Mucosa of descending colon (tissue), 3 donors: ENCODE measurements at regions not wholly inside any gene's neighbourhood (a gene's known extent, or its start where the extent isn't known, plus 50 kb on each side); places are given as distances from the start of the nearest gene placed in this dataset.
"Not testable (repeated sequence)": the region's sequence is repeated elsewhere in the genome, so short reads cannot be mapped to it uniquely, and the experiment has no call there.

Experiments
- ATAC-seq: fragments of 200-7000 bp; cut with Tn5 transposase; one replicate; pipeline ENCODE4 v1.9.1; 2020; ENCODE audit warnings: mild to moderate bottlenecking, moderate library complexity
- DNase-seq, 3 donors: peaks; one replicate each; pipeline ENCODE4 v3.0.0-alpha.2; 2020
- H3K36me3 ChIP-seq: fragments of 200-600 bp; one replicate; pipeline ENCODE4 v1.8.0; 2021; ENCODE audit warnings: low read depth, mild to moderate bottlenecking
- H3K4me1 ChIP-seq: fragments of 200-600 bp; one replicate; pipeline ENCODE4 v1.8.0; 2021; ENCODE audit warnings: low read depth, mild to moderate bottlenecking
- H3K4me3 ChIP-seq: fragments of 200-600 bp; one replicate; pipeline ENCODE4 v1.8.0; 2021; ENCODE audit warnings: mild to moderate bottlenecking
- H3K9me3 ChIP-seq: fragments of 200-600 bp; one replicate; pipeline ENCODE4 v1.8.0; 2021; ENCODE audit warnings: mild to moderate bottlenecking
- intact Hi-C, 2 donors: fragments of 100-400 bp; cut with DNase I in 1 of 2; cut with micrococcal nuclease in 1 of 2; formaldehyde crosslinking; loops; one replicate each; pipeline versions ENCODE4 v1.11.0 to v1.11.1; 2022; cut with DNase I, micrococcal nuclease
- TF ChIP-seq, protein P1 (sequence below): fragments of 200-600 bp; IDR thresholded peaks from one replicate; pipeline ENCODE4 v1.8.0; 2022; ENCODE audit warnings: antibody characterized with exemption, mild to moderate bottlenecking
- donor health status: DM: no; HTN: no; CAD: no; lungs with moderate emphysema.
- donor health status: DM: no; HTN: no; CAD: no.
- donor health status: DM: no; HTN: yes; CAD: no.

DNA sequence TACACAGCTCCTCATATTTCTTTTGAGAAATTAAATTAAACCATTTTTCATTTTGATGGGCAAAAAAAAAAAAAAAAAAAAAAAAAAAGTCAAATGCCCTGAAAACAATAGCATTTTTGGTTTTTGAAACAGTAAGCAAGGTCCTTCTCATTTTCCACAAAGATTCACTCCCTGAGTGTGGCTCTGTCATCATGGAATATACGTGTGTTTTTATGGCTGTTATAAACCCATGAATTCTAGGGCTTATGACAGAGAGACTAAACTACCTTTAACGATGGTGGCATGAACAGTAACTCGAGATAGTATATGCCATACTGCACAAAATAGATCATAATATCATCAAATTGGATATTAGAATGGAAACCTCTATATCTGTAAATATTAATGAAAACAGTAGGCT is 179.2 kb upstream of the ZNF521 start:
- no peak for DNase-seq
- TF ChIP-seq, protein P1, sequence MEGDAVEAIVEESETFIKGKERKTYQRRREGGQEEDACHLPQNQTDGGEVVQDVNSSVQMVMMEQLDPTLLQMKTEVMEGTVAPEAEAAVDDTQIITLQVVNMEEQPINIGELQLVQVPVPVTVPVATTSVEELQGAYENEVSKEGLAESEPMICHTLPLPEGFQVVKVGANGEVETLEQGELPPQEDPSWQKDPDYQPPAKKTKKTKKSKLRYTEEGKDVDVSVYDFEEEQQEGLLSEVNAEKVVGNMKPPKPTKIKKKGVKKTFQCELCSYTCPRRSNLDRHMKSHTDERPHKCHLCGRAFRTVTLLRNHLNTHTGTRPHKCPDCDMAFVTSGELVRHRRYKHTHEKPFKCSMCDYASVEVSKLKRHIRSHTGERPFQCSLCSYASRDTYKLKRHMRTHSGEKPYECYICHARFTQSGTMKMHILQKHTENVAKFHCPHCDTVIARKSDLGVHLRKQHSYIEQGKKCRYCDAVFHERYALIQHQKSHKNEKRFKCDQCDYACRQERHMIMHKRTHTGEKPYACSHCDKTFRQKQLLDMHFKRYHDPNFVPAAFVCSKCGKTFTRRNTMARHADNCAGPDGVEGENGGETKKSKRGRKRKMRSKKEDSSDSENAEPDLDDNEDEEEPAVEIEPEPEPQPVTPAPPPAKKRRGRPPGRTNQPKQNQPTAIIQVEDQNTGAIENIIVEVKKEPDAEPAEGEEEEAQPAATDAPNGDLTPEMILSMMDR = no peak
- Histone ChIP-seq H3K4me1 (no peaks in the 10 kb centered on the region), H3K4me3 (no peak overlapping the region), H3K36me3 (no peaks in the 10 kb centered on the region), H3K9me3 (no peaks in the 10 kb centered on the region)
- no peak for ATAC-seq
- intact Hi-C loops = no loop called here

DNA sequence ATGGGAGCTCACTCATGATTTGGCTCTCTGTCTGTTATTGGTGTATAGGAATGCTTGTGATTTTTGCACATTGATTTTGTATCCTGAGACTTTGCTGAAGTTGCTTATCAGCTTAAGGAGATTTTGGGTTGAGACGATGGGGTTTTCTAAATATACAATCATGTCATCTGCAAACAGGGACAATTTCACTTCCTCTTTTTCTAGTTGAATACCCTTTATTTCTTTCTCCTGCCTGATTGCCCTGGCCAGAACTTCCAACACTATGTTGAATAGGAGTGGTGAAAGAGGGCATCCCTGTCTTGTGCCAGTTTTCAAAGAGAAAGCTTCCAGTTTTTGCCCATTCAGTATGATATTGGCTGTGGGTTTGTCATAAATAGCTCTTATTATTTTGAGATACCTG is 173.8 kb upstream of the ZNF521 start:
- ATAC-seq, intact Hi-C loops, H3K4me3 ChIP-seq, H3K9me3 ChIP-seq, H3K36me3 ChIP-seq, H3K4me1 ChIP-seq, DNase-seq: not testable (repeated sequence)

DNA sequence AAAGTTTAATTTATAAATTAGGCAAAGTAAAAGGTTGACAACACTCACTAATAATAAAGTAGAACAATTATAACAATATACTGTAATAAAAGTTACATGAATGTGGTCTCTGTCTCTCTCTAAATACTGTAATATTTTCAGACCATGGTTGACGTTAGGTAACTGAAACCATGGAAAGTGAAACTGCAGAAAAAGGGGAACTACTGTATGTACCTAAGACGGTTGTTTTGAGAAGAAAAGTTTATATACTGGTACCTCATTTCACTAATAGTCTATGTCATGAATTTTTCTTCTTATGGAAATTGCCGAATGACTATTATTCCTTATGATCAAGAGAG is 166.7 kb upstream of the ZNF521 start:
- intact Hi-C loops = no loop called here
- no peak for ATAC-seq
- Histone ChIP-seq H3K36me3 (no peaks in the 10 kb centered on the region), H3K9me3 (no peaks in the 10 kb centered on the region), H3K4me1 (no peaks in the 10 kb centered on the region), H3K4me3 (no peak overlapping the region)
- DNase-seq = no peak
- TF ChIP-seq, protein P1 = no peak

DNA sequence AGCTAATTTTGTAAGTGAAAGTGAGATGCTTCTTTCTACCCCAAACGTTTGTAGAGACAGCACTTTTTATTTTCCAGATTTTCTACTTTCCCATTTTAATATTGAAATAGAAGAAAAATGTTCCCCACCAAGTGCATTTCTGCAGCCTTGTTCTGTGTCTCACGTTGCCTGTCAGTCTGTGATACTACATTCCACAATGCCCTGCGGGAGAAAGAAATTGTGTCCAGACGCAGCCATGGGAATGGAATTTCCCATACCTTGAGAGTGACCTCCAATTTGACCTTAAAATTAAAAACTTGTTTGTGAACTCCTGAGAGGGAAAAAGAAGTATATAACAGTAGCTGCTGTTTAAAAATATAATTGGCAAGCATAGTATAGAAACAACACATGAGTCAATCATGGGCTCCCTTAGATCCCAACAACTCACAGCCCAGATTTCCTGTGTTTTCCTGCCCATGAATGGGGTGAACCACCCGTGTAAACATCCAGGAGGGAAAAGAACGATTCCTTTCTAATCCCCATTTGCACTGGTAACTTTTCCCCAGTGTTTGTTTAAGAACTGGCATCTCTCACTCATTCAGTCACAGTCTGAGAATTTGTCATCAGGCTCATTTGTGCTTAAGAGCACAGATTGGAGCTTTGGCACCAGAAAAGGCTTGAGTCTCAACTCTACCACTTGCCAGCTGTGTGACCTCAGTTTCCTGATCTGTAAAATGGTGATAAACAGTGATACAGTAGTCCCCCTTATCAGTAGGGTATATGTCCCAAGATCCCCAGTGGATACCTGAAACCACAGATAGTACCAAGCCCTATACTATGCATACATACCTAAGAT is 166.1 kb upstream of the ZNF521 start:
- intact Hi-C loops = no loop called here
- H3K4me3 ChIP-seq = no peak overlapping the region
- no peak for DNase-seq
- no peaks in the 10 kb centered on the region for H3K36me3 ChIP-seq
- TF ChIP-seq, protein P1 = no peak
- H3K9me3 ChIP-seq = no peaks in the 10 kb centered on the region
- no peak for ATAC-seq
- no peaks in the 10 kb centered on the region for H3K4me1 ChIP-seq

DNA sequence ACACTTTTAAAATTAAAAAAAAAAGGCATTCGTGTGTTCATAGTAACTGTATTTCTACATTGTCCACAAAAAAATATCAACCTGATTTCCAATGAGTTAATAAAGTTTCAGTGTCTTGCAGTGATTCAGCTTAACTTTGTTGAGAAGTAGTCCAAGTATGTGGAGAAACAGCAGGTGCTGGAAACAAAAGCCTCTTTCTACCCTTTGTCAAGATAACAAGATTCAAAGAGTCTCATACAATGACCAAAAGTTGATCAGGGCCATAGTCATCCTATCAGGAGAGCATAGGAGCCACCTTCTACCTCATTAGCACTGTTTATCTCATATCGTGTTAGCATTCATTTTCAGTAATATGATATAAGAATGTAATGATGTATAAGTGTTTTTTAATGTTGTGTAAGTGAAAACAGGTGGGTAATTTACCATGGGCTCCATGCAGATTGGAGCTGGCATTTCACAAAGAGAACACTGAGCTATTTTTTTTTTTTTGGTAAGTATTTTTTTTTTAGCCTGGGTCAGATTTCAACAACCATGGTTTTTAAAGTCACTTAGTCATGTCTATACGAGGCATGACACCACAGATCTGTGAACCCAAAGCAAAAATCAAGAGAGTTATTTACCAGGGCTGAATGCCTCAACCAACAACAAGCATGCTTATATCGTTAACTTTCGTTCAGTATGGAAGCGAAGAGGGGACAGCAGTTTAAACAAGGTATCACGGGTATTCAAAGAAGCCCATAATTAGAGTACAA is 165.0 kb upstream of the ZNF521 start:
- DNase-seq = no peak
- TF ChIP-seq, protein P1 = no peak
- no peak for ATAC-seq
- Histone ChIP-seq H3K4me3 (no peak overlapping the region), H3K36me3 (no peaks in the 10 kb centered on the region), H3K9me3 (no peaks in the 10 kb centered on the region), H3K4me1 (no peaks in the 10 kb centered on the region)
- intact Hi-C loops = no loop called here

DNA sequence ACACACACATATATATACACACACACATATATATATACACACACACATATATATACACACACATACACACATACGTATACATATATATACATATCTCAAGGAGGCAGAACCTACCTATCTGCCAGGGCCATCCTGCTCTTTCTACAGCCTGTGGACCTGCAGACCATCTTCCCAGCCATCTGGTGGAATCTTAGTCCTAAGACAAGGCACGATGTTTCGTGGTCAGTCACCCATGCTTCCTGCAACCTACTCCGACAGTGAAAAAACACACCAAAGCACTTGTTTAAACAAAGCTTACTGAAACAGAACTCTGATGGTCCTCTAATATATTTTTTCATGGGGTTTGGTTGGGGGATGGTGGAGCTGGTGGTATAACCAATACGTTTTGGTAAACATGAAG is 164.2 kb upstream of the ZNF521 start:
- no peak overlapping the region for H3K4me3 ChIP-seq
- ATAC-seq (no peak), DNase-seq (no peak)
- H3K36me3 ChIP-seq = no peaks in the 10 kb centered on the region
- H3K4me1 ChIP-seq = no peaks in the 10 kb centered on the region
- no peaks in the 10 kb centered on the region for H3K9me3 ChIP-seq
- intact Hi-C loops = no loop called here
- TF ChIP-seq, protein P1 = no peak
